NCI-H526 treated with DMSO at 0.1 percent for 48 hours (cell line): ENCODE measurements at regions not wholly inside any gene's neighbourhood (a gene's known extent, or its start where the extent isn't known, plus 50 kb on each side); places are given as distances from the start of the nearest gene placed in this dataset.

Experiments used
- DNase-seq: peaks from one replicate; lab custom pipeline; 2025; lab: John Stamatoyannopoulos, UW

GRCh38 chr5:120738568-120738967, 274.5 kb downstream of the PRR16 start:
- no peak for DNase-seq

DNA sequence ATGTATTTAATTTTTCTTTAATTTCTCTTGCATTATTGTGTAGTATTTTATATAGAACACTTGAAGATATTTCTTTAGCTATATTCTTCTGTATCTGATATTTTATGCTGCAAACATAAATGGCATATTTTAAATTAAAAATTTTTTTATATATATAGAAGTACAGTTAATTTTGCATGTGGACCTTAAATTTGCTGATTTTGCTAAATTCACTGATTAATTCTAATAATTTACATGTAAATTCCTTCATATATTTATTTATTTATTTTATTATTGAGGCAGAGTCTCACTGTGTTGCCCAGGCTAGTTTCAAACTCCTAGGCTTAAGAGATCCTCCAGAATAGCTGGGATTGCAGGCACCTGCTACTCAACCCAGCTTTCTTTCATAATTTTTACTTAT, 276.9 kb downstream of the PRR16 start:
- DNase-seq, result no peak

DNA sequence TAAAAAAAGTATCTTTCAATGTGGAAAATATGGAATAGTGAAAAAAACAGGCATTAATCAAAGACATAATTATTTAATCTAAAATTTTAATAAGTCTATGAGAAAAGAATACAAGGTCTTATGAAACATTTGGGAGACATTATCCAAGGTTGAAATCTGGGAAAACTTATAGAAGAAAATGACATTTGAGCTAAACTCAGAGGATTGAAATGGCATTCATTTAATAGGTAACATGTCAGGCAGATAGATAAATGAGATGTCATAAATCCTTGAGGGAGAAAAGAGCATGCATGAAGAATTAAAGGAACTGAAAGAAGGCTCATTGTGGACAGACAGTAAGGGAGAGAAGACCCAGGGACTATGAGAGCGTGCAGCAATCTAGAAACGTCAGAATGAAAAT, 284.4 kb downstream of the PRR16 start:
- no peak for DNase-seq

- DNase-seq, result peak; percentile 7
These were observed 285.6 kb downstream of the PRR16 start for GRCh38 chr5:120749737-120750136.

DNA sequence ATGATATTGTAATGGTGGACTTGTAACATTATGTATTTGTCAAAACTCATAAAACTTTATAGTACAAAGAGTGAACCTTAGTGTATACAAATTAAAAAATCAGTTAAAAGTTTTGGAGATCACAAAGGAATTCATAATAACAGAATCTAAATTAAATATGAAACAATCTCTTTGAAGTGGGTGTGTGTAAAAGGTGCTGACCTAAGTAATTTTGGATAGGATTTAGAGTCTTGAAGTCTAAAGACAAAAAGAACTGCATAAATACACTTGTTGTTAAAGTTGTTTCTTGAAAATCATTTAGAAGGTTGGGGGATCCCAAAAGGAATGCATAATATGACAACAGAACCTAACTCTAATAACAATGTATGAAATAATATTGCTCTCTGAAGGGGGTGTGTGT, 295.5 kb downstream of the PRR16 start:
- DNase-seq, result no peak

- DNase-seq, result peak; percentile 59
These were observed 297.9 kb downstream of the PRR16 start for GRCh38 chr5:120761986-120762385.

DNA sequence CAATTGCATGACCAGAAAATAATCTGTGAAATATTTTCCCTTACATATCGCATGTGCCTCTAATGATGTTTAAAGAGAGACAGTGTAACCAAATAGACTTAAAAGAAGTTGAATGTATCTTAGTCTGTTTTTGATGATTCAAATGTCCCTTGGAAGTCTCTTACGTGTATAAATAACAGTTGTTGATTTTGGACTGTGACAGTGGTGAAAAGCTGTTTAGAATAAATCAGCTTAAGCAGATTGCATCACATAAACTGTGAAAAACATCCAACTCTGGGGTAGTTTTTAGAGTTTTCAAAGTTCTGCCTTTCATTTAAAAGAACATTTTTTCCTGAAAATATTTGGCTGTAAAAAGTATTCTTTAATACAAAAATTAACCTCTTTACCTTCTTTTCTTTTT, 301.1 kb downstream of the PRR16 start:
- DNase-seq, result no peak

- DNase-seq, result no peak
These were observed 303.2 kb downstream of the PRR16 start for GRCh38 chr5:120767178-120767820.

- DNase-seq, result no peak
These were observed 305.3 kb downstream of the PRR16 start for GRCh38 chr5:120769312-120769872.

- DNase-seq, result no peak
These were observed 307.1 kb downstream of the PRR16 start for GRCh38 chr5:120771202-120771601.

GRCh38 chr5:120778491-120779484, 314.7 kb downstream of the PRR16 start:
- no peak for DNase-seq

GRCh38 chr5:120779674-120780073, 315.6 kb downstream of the PRR16 start:
- no peak for DNase-seq

- DNase-seq, result no peak
These were observed 324.4 kb downstream of the PRR16 start for GRCh38 chr5:120788481-120788880.

DNA sequence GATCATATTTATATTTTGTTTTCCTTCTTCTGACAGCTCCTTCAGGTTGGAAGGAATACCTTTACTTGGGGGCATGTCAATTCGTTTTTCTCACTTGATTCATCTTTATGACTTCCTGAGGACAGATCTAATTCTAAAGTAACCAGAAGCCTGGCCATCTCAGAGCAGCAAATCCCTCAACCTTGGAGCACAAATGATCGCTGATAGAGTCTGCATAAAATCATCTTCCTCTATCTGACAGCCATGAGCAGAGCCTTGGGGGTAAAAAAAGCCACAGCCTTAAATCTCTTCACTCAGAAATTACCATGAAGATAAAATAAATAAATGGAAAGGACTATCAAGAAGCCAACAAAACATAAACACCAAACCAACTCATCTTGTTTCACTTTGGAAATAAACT, 325.8 kb downstream of the PRR16 start:
- DNase-seq, result no peak

DNA sequence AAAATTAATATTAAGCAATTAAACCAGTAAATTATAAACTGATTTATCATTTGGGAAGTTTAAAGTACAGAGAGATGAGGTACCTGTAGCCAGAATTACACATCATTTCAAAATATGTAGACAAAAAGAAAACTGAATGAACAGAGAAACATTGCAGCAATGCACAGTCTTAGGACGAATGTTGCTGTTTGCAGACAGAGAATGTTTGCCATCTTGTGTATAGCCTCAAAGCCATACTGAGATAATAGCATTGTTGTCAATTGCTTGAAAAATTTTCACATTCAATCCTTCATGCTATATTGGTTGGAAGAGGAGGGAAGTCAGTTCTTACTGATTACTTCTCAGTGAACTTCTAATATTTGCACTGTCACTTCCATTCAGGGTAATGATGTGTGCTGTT, 326.2 kb downstream of the PRR16 start:
- no peak for DNase-seq

GRCh38 chr5:120792477-120792876, 328.4 kb downstream of the PRR16 start:
- no peak for DNase-seq

- DNase-seq, result no peak
These were observed 330.0 kb downstream of the PRR16 start for GRCh38 chr5:120794121-120794520.

- DNase-seq, result peak; percentile 2
These were observed 339.2 kb downstream of the PRR16 start for GRCh38 chr5:120803282-120803681.

DNA sequence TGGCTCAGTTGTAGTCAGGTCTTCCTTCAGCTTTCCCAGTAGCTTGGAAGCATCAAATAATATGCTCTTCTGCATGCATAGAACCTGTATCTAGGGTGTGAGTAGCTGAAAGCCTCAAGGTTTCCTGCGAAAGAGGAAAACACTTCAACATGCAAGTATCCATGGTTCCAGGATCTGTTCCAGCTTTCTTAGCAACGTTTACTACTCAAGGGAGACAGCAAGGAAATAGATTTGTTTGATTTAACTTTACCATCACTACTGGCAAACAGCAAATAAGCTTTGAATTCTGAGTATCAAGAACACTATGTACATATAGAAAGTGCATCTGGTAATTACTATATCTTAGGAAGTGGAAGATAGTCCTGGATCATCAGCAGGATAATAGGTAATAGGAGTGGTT, 341.0 kb downstream of the PRR16 start:
- no peak for DNase-seq

DNA sequence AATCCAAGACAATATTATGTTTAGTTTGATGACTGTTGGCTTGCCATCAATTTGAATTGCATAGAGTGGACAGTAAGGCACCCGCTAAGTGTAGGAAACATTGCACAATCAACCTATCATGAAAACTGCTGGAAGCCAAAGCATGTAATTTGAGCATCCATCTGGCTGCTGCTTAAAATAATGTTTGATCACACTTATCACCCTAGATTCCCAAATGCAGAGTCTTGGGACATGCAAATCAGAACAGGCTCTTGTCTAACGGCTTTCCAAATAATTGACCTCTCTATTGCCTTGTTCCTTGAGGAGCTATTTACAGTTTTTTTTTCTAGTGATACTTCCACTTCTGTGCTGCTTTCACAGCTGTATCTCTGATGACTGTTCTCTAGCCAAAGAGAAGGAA, 342.1 kb downstream of the PRR16 start:
- no peak for DNase-seq

GRCh38 chr5:120808135-120808534, 344.0 kb downstream of the PRR16 start:
- DNase-seq, result no peak

DNA sequence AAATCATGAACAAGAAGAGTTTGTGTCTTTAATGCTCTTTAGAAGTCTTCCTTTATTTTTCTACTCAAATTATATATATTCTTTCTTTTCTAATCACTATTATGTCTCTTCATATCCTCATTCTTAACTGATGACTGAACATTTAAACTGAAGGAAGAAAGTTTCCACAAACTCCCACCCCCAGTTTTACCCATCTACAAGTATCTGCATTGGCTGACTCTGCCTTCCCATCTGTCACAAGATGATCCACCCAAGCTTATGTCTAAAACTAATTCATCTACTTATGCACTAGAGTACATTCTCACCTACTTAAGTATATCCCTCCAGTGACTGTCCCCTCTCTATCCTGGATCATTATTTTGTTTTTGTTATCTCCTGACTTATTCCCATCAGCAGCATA, 344.5 kb downstream of the PRR16 start:
- DNase-seq, result no peak

DNA sequence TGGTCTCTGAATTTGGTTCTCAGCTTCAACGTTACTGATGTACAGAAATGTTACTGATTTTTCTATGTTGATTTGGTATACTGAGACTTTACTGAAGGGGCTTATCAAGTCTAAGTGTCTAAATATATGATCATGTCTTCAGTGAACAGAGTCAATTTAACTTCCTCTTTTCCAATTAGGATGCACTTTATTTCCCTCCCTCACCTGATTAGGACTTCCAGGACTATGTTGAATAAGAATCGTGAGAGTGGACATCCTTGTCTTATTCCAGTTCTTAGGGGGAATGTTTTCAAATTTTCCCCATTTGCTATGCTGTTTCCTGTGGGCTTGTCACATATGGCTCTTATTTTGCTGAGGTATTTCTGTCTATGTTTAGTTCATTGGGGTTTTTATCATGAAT, 349.5 kb downstream of the PRR16 start:
- no peak for DNase-seq
